CD14-positive monocyte (primary cell): ENCODE measurements at regions not wholly inside any gene's neighbourhood (a gene's known extent, or its start where the extent isn't known, plus 50 kb on each side); places are given as distances from the start of the nearest gene placed in this dataset.

Experiments
- DNase-seq, 3 donors: peaks; one replicate each; pipeline ENCODE4 v3.0.0-alpha.2; 2011 to 2022
- H2AFZ ChIP-seq: 2 replicates; pipeline ENCODE4 v1.6.0; 2012; ENCODE audit warnings: mild to moderate bottlenecking, low read depth, low read length, inconsistent platforms; ENCODE audit not compliant: insufficient read depth, poor library complexity, severe bottlenecking
- H3K27ac ChIP-seq, 2 donors: 1 replicate in 1 of 2; 2 replicates in 1 of 2; pipeline ENCODE4 v1.5.1; 2012 to 2013; ENCODE audit warnings: low read length in 2 of 2, control low read depth in 1 of 2, inconsistent platforms in 1 of 2, low read depth in 1 of 2, mild to moderate bottlenecking in 1 of 2
- H3K27me3 ChIP-seq, 2 donors: one replicate each; pipeline versions ENCODE4 v1.6.0 to v1.6.1; 2011 to 2013; ENCODE audit warnings: low read length in 2 of 2; ENCODE audit not compliant: control insufficient read depth in 2 of 2, insufficient read depth in 2 of 2
- H3K36me3 ChIP-seq, 2 donors: replicated peaks in 1 of 2; 1 replicate in 1 of 2; 2 replicates in 1 of 2; pipeline versions ENCODE4 v1.5.1 to v1.6.1; 2012 to 2013; ENCODE audit warnings: low read length in 2 of 2, control low read depth in 1 of 2, inconsistent platforms in 1 of 2, mild to moderate bottlenecking in 1 of 2; ENCODE audit not compliant: insufficient read depth in 2 of 2, control insufficient read depth in 1 of 2
- H3K4me1 ChIP-seq, 2 donors: 1 replicate in 1 of 2; 2 replicates in 1 of 2; pipeline versions ENCODE4 v1.5.1 to v1.6.1; 2012 to 2013; ENCODE audit warnings: low read length in 2 of 2, control low read depth in 1 of 2, inconsistent platforms in 1 of 2, mild to moderate bottlenecking in 1 of 2, moderate library complexity in 1 of 2; ENCODE audit not compliant: insufficient read depth in 2 of 2, control insufficient read depth in 1 of 2
- H3K4me2 ChIP-seq: replicated peaks from 2 replicates; pipeline ENCODE3; 2012; ENCODE audit warnings: low read length, moderate library complexity, mild to moderate bottlenecking; ENCODE audit not compliant: poor library complexity, severe bottlenecking; ENCODE audit errors: extremely low read depth
- H3K4me3 ChIP-seq, 3 experiments: fragments of 200-600 bp in 1 of 3; sonication (generic) in 1 of 3; replicated peaks in 1 of 3; 1 replicate in 2 of 3; 2 replicates in 1 of 3; pipeline ENCODE4 v1.5.1; 2011 to 2013; ENCODE audit warnings: low read length in 3 of 3, mild to moderate bottlenecking in 3 of 3, control low read depth in 2 of 3, low read depth in 2 of 3, inconsistent platforms in 1 of 3, moderate library complexity in 1 of 3
- H3K79me2 ChIP-seq: 2 replicates; pipeline ENCODE4 v1.6.0; 2012; ENCODE audit warnings: mild to moderate bottlenecking, control low read depth, inconsistent platforms, low read length, moderate library complexity; ENCODE audit not compliant: insufficient read depth
- H3K9ac ChIP-seq: 2 replicates; pipeline ENCODE4 v1.6.0; 2017; ENCODE audit warnings: low read length, mild to moderate bottlenecking; ENCODE audit not compliant: insufficient read depth, poor library complexity, severe bottlenecking
- H3K9me3 ChIP-seq, 2 donors: replicated peaks in 1 of 2; 1 replicate in 1 of 2; 2 replicates in 1 of 2; pipeline versions ENCODE4 v1.5.1 to v1.6.1; 2012 to 2013; ENCODE audit warnings: low read length in 2 of 2, control low read depth in 1 of 2; ENCODE audit not compliant: control insufficient read depth in 1 of 2, insufficient read depth in 1 of 2
- H4K20me1 ChIP-seq: 2 replicates; pipeline ENCODE4 v1.6.0; 2012; ENCODE audit warnings: mild to moderate bottlenecking, low read length, control low read depth, moderate library complexity; ENCODE audit not compliant: insufficient read depth
- H3K27ac Mint-ChIP-seq, 7 donors: one replicate each; pipeline ENCODE4 v1.8.0; 2020; ENCODE audit warnings: mild to moderate bottlenecking in 7 of 7, mixed read lengths in 7 of 7, moderate library complexity in 6 of 7, inconsistent platforms in 2 of 7
- H3K27me3 Mint-ChIP-seq, 3 donors: one replicate each; pipeline ENCODE4 v1.8.0; 2021 to 2022; ENCODE audit warnings: low read depth in 3 of 3, mild to moderate bottlenecking in 3 of 3, mixed read lengths in 3 of 3, moderate library complexity in 3 of 3, inconsistent platforms in 1 of 3
- H3K36me3 Mint-ChIP-seq, 2 donors: one replicate each; pipeline ENCODE4 v1.8.0; 2020; ENCODE audit warnings: mixed read lengths in 2 of 2, inconsistent platforms in 1 of 2, mild to moderate bottlenecking in 1 of 2
- H3K4me1 Mint-ChIP-seq: one replicate; pipeline ENCODE4 v1.8.0; 2020; ENCODE audit warnings: mild to moderate bottlenecking, mixed read lengths
- H3K4me3 Mint-ChIP-seq, 2 donors: one replicate each; pipeline ENCODE4 v1.8.0; 2020; ENCODE audit warnings: mild to moderate bottlenecking in 2 of 2, mixed read lengths in 2 of 2, moderate library complexity in 1 of 2
- H3K9me3 Mint-ChIP-seq, 7 donors: one replicate each; pipeline ENCODE4 v1.8.0; 2020 to 2022; ENCODE audit warnings: mixed read lengths in 7 of 7, mild to moderate bottlenecking in 6 of 7, moderate library complexity in 6 of 7, inconsistent platforms in 2 of 7
- WGBS: methylation state at CpG from one replicate; pipeline ENCODE4 v1.1.5; 2013; ENCODE audit warnings: missing lambda C conversion rate; ENCODE audit not compliant: insufficient coverage; 5-methylcytosine and 5-hydroxymethylcytosine counted together
- intact Hi-C, 2 donors: fragments of 100-400 bp; cut with micrococcal nuclease; formaldehyde crosslinking; loops; one replicate each; pipeline versions ENCODE4 v1.15.0 to v1.15.1; 2023
- TF ChIP-seq, protein P1 (sequence below): fragments of 200-600 bp; IDR thresholded peaks from one replicate; pipeline ENCODE4 v1.8.0; 2022; ENCODE audit warnings: antibody characterized with exemption, mild to moderate bottlenecking

- H3K79me2 ChIP-seq: no peaks in the 10 kb centered on the region
- no peaks in the 10 kb centered on the region for H3K36me3 ChIP-seq
- WGBS: 89% methylated on average over 4 of the region's 6 CpGs
- intact Hi-C loops: no loop called here
- no peak overlapping the region for H3K27ac ChIP-seq
- Mint-ChIP-seq H3K9me3 (peaks cover 0 to 1% (median 0%) of the 10 kb centered on the region in 7 donors), H3K27me3 (peaks cover 3 to 7% (median 6%) of the 10 kb centered on the region in 3 donors), H3K4me3 (no peak overlapping the region), H3K27ac (no peak overlapping the region), H3K36me3 (no peaks in the 10 kb centered on the region), H3K4me1 (peaks cover 3% of the 10 kb centered on the region)
- no peaks in the 10 kb centered on the region for H3K4me1 ChIP-seq
- DNase-seq: no peak
- no peak overlapping the region for H3K9ac ChIP-seq
- no peak overlapping the region for H3K4me2 ChIP-seq
- H4K20me1 ChIP-seq: no peaks in the 10 kb centered on the region
- no peak overlapping the region for H3K4me3 ChIP-seq
- H3K9me3 ChIP-seq: no peaks in the 10 kb centered on the region
- TF ChIP-seq, protein P1, sequence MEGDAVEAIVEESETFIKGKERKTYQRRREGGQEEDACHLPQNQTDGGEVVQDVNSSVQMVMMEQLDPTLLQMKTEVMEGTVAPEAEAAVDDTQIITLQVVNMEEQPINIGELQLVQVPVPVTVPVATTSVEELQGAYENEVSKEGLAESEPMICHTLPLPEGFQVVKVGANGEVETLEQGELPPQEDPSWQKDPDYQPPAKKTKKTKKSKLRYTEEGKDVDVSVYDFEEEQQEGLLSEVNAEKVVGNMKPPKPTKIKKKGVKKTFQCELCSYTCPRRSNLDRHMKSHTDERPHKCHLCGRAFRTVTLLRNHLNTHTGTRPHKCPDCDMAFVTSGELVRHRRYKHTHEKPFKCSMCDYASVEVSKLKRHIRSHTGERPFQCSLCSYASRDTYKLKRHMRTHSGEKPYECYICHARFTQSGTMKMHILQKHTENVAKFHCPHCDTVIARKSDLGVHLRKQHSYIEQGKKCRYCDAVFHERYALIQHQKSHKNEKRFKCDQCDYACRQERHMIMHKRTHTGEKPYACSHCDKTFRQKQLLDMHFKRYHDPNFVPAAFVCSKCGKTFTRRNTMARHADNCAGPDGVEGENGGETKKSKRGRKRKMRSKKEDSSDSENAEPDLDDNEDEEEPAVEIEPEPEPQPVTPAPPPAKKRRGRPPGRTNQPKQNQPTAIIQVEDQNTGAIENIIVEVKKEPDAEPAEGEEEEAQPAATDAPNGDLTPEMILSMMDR: no peak
- H2AFZ ChIP-seq: no peak overlapping the region
- no peaks in the 10 kb centered on the region for H3K27me3 ChIP-seq
These were observed 50.3 kb downstream of the SHANK2 start for GRCh38 chr11:71201936-71202597.

DNA sequence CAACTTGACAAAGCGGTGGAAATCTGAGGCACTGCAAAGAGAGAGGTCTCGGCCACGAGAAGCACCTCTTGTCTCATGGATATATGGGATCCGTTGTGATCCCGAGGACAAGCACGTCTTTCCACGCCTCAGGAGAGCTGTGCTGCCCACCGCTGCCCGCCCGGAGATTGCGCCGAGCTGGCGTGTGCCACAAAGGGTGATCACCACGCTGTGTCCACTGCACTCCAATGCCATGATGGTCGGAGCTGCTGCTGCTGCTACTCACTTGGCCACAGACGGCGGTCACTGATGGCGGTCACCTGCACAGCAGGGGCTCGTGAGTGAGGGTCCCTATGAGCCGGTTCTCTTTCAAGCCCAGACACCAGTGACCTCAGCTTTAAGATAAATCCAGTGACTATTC, 51.1 kb downstream of the SHANK2 start:
- H4K20me1 ChIP-seq: no peaks in the 10 kb centered on the region
- TF ChIP-seq, protein P1: no peak
- H3K9me3 ChIP-seq: no peaks in the 10 kb centered on the region
- peaks cover 2 to 6% (median 3%) of the 10 kb centered on the region in 3 donors for H3K27me3 Mint-ChIP-seq
- no peak overlapping the region for H3K27ac Mint-ChIP-seq
- no peak for DNase-seq
- no peak overlapping the region for H3K4me3 Mint-ChIP-seq
- no peaks in the 10 kb centered on the region for H3K4me1 ChIP-seq
- H3K4me1 Mint-ChIP-seq: peaks cover 6% of the 10 kb centered on the region
- H3K9ac ChIP-seq: no peak overlapping the region
- H3K4me3 ChIP-seq: no peak overlapping the region
- H2AFZ ChIP-seq: no peak overlapping the region
- H3K9me3 Mint-ChIP-seq: no peaks in the 10 kb centered on the region
- no peaks in the 10 kb centered on the region for H3K79me2 ChIP-seq
- intact Hi-C loops: no loop called here
- no peaks in the 10 kb centered on the region for H3K36me3 ChIP-seq
- no peaks in the 10 kb centered on the region for H3K27me3 ChIP-seq
- no peaks in the 10 kb centered on the region for H3K36me3 Mint-ChIP-seq
- H3K4me2 ChIP-seq: no peak overlapping the region
- 88% methylated on average over 19 of the region's 20 CpGs for WGBS
- no peak overlapping the region for H3K27ac ChIP-seq
